ENCODE measurements at regions not wholly inside any gene's neighbourhood (a gene's known extent, or its start where the extent isn't known, plus 50 kb on each side); places are given as distances from the start of the nearest gene placed in this dataset.
A peak's percentile ranks its signal among the peaks of the same experiment; 100 is the strongest.

DNA sequence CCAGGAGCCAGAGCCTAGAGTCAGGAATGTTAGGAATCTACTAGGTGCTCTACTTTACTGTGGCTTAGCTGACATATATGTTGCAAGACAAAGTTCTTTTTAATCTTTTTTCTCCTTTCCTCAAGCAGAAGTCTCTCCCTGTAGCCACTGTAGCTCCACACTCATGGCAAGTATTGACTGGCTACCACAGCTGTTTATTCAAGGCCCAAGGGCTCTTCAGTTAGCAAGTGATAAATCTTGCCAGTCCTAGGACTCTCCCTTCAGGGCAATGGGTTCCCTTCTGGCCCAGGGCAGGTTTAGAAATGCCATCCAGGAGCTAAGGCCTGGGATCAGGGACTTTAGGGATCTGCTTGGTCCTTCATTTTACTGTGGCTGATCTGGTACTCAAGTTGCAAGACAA lies 82.0 kb upstream of the TNFRSF21 start:
- H3K4me3 ChIP-seq, result no peak overlapping the region
- DNase-seq (ENCODE audit: low spot score in 2 of 2), result no peak
- in situ Hi-C loops (cut with MboI; ENCODE audit: low sequenced_read_pairs), result no loop called here

GRCh38 chr6:47392251-47392650 lies 82.5 kb upstream of the TNFRSF21 start:
- no peak for DNase-seq (ENCODE audit: low spot score in 2 of 2)
- Histone ChIP-seq H3K4me3 (no peak overlapping the region), H3K9me3 (no peaks in the 10 kb centered on the region)

More for the DNA sequence above, 82.0 kb upstream of the TNFRSF21 start:
- no peaks in the 10 kb centered on the region for H3K27me3 ChIP-seq (ENCODE audit: low read depth)
- H3K9me3 ChIP-seq, result no peaks in the 10 kb centered on the region
- no peaks in the 10 kb centered on the region for H3K4me1 ChIP-seq
- no peaks in the 10 kb centered on the region for H3K36me3 ChIP-seq (replicated peaks)

DNA sequence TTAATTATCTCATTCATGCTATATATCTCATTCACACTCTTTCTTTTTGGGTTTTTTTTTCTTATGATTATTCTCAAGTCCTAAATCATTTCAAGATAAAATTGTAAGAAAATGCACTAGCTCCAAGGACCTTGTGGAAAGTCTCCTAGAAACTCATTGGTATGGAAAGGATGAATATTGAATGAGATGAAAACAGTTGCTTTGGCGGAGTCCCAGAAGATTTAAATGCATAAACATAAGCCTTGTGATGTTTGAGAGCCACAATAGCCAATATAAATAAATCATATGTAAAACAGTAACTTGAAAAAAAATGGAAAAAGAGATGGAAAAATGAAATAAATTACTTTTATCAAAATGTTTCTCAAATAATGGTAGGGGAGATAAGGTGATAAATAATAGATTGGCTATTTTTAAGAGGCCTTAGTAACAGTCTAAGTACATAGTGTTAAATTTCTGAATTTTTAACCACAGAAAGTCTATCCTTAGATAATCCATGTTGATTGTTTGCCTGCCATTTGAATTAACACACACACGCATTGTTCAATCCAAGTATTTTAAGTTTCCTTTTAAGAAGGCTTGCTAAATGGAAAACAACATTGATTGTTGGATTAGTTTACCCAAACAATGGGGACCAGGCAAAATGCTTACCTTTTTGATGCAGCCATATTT lies 81.1 kb upstream of the CD2AP start:
- Histone ChIP-seq H3K4me1 (peaks cover under 1% of the 10 kb centered on the region; the same call in 1 of the 2 replicates), H3K9me3 (no peaks in the 10 kb centered on the region), H3K27me3 (ENCODE audit: low read depth) (no peaks in the 10 kb centered on the region), H3K36me3 (replicated peaks) (no peaks in the 10 kb centered on the region), H3K4me3 (no peak overlapping the region)
- DNase-seq (ENCODE audit: low spot score in 2 of 2), result no peak
- in situ Hi-C loops (cut with MboI; ENCODE audit: low sequenced_read_pairs), result no loop called here

More at GRCh38 chr6:47392251-47392650, 82.5 kb upstream of the TNFRSF21 start:
- H3K4me1 ChIP-seq, result no peaks in the 10 kb centered on the region
- H3K27me3 ChIP-seq (ENCODE audit: low read depth), result no peaks in the 10 kb centered on the region
- in situ Hi-C loops (cut with MboI; ENCODE audit: low sequenced_read_pairs), result no loop called here
- no peaks in the 10 kb centered on the region for H3K36me3 ChIP-seq (replicated peaks)

GRCh38 chr6:47400581-47400980 lies 77.0 kb upstream of the CD2AP start:
- Histone ChIP-seq H3K9me3 (no peaks in the 10 kb centered on the region), H3K4me1 (peaks cover 20% of the 10 kb centered on the region), H3K4me3 (no peak overlapping the region), H3K36me3 (replicated peaks) (no peaks in the 10 kb centered on the region), H3K27me3 (ENCODE audit: low read depth) (no peaks in the 10 kb centered on the region)
- DNase-seq (ENCODE audit: low spot score in 2 of 2), result no peak
- in situ Hi-C loops (cut with MboI; ENCODE audit: low sequenced_read_pairs), result loop anchor here (25.0 kb wide), 1 partner anchor 212 kb away; no protein-coding TSS in a partner anchor

GRCh38 chr6:47402081-47402480 lies 75.5 kb upstream of the CD2AP start:
- H3K9me3 ChIP-seq, result no peaks in the 10 kb centered on the region
- H3K4me1 ChIP-seq, result peaks cover 20% of the 10 kb centered on the region
- no peaks in the 10 kb centered on the region for H3K27me3 ChIP-seq (ENCODE audit: low read depth)
- no peaks in the 10 kb centered on the region for H3K36me3 ChIP-seq (replicated peaks)
- H3K4me3 ChIP-seq, result no peak overlapping the region
- in situ Hi-C loops (cut with MboI; ENCODE audit: low sequenced_read_pairs), result loop anchor here (25.0 kb wide), 1 partner anchor 210 kb away; no protein-coding TSS in a partner anchor
- DNase-seq (ENCODE audit: low spot score in 2 of 2), result peak in 1 of 2 experiments; percentile 9

DNA sequence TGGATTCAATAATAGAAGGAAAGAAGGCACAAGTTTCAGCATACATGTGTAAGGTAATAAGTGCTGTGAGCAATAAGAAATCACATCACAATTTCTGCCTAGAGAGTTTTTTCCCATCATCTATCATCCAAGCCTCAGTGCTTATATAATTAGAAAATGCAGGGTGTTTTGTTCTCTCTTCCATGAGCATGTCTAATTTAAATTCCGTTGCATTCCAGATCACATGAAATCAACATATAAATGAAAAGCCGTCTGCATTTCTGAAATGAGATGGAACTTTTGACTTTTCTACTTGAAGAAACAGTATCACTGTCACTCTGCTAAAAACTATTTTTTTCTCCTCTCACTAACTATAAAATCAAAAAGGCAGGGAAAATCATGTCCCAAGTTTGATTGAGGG lies 74.5 kb upstream of the CD2AP start:
- peak in 1 of 2 experiments; percentile 64 for DNase-seq (ENCODE audit: low spot score in 2 of 2)
- no peaks in the 10 kb centered on the region for H3K27me3 ChIP-seq (ENCODE audit: low read depth)
- in situ Hi-C loops (cut with MboI; ENCODE audit: low sequenced_read_pairs), result loop anchor here (25.0 kb wide), 1 partner anchor 209 kb away; no protein-coding TSS in a partner anchor
- H3K4me3 ChIP-seq, result no peak overlapping the region
- peaks cover 20% of the 10 kb centered on the region for H3K4me1 ChIP-seq
- H3K9me3 ChIP-seq, result no peaks in the 10 kb centered on the region
- H3K36me3 ChIP-seq (replicated peaks), result no peaks in the 10 kb centered on the region

GRCh38 chr6:47403801-47404200 lies 73.8 kb upstream of the CD2AP start:
- Histone ChIP-seq H3K9me3 (no peaks in the 10 kb centered on the region), H3K4me3 (no peak overlapping the region), H3K27me3 (ENCODE audit: low read depth) (no peaks in the 10 kb centered on the region), H3K36me3 (replicated peaks) (no peaks in the 10 kb centered on the region), H3K4me1 (peaks cover 20% of the 10 kb centered on the region)
- in situ Hi-C loops (cut with MboI; ENCODE audit: low sequenced_read_pairs), result loop anchor here (25.0 kb wide), 1 partner anchor 208 kb away; no protein-coding TSS in a partner anchor
- no peak for DNase-seq (ENCODE audit: low spot score in 2 of 2)

DNA sequence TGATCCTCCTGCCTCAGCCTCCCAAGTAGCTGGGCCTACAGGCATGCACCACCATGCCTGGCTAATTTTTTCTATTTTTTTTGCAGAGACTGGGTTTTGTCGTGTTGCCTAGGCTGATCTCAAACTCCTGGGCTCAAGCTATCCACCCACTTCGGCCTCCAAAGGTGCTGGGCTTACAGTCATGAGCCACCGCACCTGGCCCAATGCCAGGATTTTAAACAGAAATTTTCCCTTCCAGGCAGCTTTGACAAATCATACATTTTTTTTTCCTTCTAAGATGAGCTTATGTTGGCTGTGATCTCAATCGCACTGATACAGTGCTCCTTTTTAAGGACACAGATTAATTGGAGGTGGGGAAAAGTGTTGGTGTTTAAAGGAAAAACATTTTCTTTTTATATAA lies 73.2 kb upstream of the CD2AP start:
- in situ Hi-C loops (cut with MboI; ENCODE audit: low sequenced_read_pairs), result loop anchor here (25.0 kb wide), 1 partner anchor 208 kb away; no protein-coding TSS in a partner anchor
- Histone ChIP-seq H3K27me3 (ENCODE audit: low read depth) (no peaks in the 10 kb centered on the region), H3K36me3 (replicated peaks) (no peaks in the 10 kb centered on the region), H3K4me3 (no peak overlapping the region), H3K4me1 (peaks cover 20% of the 10 kb centered on the region), H3K9me3 (no peaks in the 10 kb centered on the region)
- DNase-seq (ENCODE audit: low spot score in 2 of 2), result no peak

DNA sequence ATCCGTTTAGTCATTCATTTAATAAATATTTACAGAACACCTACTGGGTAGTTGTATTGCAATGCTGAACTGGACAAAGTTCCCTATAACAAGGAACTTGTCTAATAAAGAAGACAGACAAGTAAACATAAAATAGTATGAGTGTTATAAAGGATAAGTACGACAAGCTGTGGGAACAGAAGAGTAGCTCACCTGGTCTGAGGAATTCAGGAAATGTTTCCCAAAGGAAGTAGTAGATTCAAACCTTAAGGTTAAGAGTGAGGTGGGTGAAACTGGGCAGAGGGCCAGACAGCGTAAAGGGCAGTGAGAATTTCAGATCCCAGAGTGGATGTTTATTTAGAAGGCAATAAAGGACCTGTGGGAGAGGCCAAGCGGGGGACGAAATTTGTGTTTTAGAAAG lies 72.3 kb upstream of the CD2AP start:
- no peak overlapping the region for H3K4me3 ChIP-seq
- DNase-seq (ENCODE audit: low spot score in 2 of 2), result no peak
- in situ Hi-C loops (cut with MboI; ENCODE audit: low sequenced_read_pairs), result loop anchor here (25.0 kb wide), 1 partner anchor 207 kb away; no protein-coding TSS in a partner anchor

DNA sequence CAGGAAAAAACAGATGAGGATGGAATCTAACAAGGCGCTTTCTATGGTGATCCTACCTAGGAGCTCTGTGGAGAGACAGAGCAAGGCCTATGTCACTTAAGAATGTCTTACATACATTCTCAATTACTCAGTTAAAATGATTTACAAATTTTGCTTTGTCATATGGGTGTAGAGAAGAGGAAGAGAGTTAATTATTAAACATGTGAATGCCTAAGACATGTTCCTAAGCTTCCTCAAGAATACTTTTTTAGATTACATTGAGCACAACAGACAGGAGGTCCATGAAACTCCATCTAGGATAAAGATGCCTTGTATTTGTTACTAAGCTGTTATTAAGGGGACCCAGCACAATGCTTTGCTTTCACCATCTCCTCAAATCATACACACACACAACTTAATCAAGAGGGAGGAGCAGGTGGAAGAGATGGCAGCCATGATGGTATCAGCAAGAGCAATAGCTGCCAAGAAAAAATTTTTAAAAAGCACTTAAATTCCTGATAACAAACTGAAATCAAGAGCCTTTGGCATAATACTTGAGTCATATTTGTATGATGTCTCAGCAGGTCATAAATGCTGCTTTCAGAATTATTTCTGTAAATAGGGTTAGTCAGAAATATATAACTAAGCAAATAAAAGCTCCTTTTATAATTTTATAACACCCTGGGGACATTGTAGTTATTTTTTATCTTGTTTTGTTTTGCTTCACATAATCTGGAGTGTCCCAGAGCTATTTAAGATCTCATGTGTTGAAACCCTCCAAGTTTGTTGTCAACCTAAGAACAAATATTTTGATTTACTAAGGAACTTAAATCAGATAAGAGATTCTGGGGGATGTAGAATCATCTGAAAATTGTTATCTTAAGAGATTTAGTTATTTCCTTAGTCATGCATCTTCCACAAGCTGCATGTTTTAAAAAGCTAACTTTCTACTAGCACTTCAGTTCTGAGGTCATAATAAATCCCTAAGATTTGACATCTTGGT lies 70.0 kb upstream of the CD2AP start:
- DNase-seq (ENCODE audit: low spot score in 2 of 2), result no peak
- H3K4me1 ChIP-seq, result peaks cover 9% of the 10 kb centered on the region
- in situ Hi-C loops (cut with MboI; ENCODE audit: low sequenced_read_pairs), result loop anchor here (25.0 kb wide), 1 partner anchor 205 kb away; no protein-coding TSS in a partner anchor
- H3K36me3 ChIP-seq (replicated peaks), result no peaks in the 10 kb centered on the region
- no peaks in the 10 kb centered on the region for H3K9me3 ChIP-seq
- H3K27me3 ChIP-seq (ENCODE audit: low read depth), result no peaks in the 10 kb centered on the region
- H3K4me3 ChIP-seq, result no peak overlapping the region

More for the DNA sequence above, 72.3 kb upstream of the CD2AP start:
- Histone ChIP-seq H3K4me1 (peaks cover 20% of the 10 kb centered on the region), H3K36me3 (replicated peaks) (no peaks in the 10 kb centered on the region), H3K9me3 (no peaks in the 10 kb centered on the region), H3K27me3 (ENCODE audit: low read depth) (no peaks in the 10 kb centered on the region)

- Histone ChIP-seq H3K4me3 (peak overlapping the region; percentile 6; the same call in 1 of the 2 replicates), H3K9me3 (no peaks in the 10 kb centered on the region), H3K27me3 (ENCODE audit: low read depth) (no peaks in the 10 kb centered on the region), H3K4me1 (peaks cover 10% of the 10 kb centered on the region), H3K36me3 (replicated peaks) (no peaks in the 10 kb centered on the region)
- in situ Hi-C loops (cut with MboI; ENCODE audit: low sequenced_read_pairs), result loop anchor here (25.0 kb wide), 1 partner anchor 198 kb away; no protein-coding TSS in a partner anchor
- peak; percentile 46 to 81 for DNase-seq (ENCODE audit: low spot score in 2 of 2)
Observed at GRCh38 chr6:47413752-47414422, 63.7 kb upstream of the CD2AP start.

DNA sequence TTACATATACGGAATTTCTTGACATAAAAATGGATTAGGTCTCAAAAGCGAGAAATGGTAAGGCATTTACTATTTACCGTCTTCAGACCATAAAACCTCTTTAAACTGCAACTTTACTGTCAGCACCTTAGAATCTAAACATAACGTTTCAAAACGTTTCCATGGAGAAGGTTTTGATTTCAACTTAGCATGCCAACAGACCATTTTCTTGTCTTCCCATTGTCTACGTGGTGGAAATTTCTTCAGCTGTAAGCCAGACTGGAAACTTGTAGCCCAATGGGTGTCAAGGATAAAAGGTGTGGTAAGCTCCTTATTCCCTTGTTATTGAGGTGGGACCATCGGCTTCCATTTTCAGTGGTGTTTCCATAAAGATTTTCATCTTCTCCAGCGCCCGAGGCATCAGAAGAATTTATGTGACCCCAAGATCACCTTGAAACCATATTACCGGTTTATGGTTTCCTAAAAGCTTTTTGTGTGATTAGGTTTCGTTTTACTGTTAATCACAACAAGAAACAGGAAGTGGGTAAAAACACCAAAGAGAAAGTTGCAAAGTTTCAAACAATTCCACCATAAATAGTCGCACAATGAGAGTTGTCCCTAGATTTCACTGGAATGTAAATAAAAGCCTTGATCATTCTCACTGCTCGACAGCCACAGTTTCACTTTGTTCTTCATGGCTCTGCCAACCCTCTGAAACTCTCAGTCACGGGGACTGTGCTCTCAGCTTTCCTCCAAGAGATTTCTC lies 63.0 kb upstream of the CD2AP start:
- in situ Hi-C loops (cut with MboI; ENCODE audit: low sequenced_read_pairs), result loop anchor here (25.0 kb wide), 1 partner anchor 198 kb away; no protein-coding TSS in a partner anchor
- peak; percentile 20 to 33 for DNase-seq (ENCODE audit: low spot score in 2 of 2)
- peak overlapping the region; percentile 6 for H3K4me3 ChIP-seq
- no peaks in the 10 kb centered on the region for H3K36me3 ChIP-seq (replicated peaks)
- peaks cover 10% of the 10 kb centered on the region for H3K4me1 ChIP-seq
- H3K27me3 ChIP-seq (ENCODE audit: low read depth), result no peaks in the 10 kb centered on the region
- H3K9me3 ChIP-seq, result no peaks in the 10 kb centered on the region
